ENCODE measurements at regions not wholly inside any gene's neighbourhood (a gene's known extent, or its start where the extent isn't known, plus 50 kb on each side); places are given as distances from the start of the nearest gene placed in this dataset.

DNA sequence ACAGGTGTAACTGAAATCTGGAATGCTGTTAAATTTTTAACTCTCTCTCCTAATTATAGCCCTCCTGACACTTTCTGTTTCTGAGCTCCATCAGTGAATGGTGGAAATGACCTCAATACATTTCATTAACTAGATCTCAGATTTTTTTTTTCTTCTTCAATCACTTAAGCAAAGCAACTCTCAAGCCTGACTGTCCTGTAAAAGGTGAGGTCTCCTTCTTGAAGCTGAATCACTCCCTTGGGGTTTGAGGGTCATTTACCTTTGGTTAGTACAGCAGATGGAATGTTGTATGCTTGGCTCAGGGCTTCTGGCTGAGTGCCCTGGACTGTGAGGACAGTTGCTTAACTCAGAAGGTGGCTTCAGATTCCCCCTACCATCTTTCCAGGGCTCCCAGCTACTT, 518.7 kb downstream of the PTPRC start:
- ChIA-PET POLR2A (no interaction called here), CTCF (interaction anchor here (0.6 kb wide), 1 partner anchor 184 kb away, joined by 3 read pairs; no protein-coding TSS in a partner anchor)
- TF ChIP-seq, protein P1, sequence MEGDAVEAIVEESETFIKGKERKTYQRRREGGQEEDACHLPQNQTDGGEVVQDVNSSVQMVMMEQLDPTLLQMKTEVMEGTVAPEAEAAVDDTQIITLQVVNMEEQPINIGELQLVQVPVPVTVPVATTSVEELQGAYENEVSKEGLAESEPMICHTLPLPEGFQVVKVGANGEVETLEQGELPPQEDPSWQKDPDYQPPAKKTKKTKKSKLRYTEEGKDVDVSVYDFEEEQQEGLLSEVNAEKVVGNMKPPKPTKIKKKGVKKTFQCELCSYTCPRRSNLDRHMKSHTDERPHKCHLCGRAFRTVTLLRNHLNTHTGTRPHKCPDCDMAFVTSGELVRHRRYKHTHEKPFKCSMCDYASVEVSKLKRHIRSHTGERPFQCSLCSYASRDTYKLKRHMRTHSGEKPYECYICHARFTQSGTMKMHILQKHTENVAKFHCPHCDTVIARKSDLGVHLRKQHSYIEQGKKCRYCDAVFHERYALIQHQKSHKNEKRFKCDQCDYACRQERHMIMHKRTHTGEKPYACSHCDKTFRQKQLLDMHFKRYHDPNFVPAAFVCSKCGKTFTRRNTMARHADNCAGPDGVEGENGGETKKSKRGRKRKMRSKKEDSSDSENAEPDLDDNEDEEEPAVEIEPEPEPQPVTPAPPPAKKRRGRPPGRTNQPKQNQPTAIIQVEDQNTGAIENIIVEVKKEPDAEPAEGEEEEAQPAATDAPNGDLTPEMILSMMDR (IDR thresholded peaks at IDR 0.05) = no peak
- TF ChIP-seq, protein P2, sequence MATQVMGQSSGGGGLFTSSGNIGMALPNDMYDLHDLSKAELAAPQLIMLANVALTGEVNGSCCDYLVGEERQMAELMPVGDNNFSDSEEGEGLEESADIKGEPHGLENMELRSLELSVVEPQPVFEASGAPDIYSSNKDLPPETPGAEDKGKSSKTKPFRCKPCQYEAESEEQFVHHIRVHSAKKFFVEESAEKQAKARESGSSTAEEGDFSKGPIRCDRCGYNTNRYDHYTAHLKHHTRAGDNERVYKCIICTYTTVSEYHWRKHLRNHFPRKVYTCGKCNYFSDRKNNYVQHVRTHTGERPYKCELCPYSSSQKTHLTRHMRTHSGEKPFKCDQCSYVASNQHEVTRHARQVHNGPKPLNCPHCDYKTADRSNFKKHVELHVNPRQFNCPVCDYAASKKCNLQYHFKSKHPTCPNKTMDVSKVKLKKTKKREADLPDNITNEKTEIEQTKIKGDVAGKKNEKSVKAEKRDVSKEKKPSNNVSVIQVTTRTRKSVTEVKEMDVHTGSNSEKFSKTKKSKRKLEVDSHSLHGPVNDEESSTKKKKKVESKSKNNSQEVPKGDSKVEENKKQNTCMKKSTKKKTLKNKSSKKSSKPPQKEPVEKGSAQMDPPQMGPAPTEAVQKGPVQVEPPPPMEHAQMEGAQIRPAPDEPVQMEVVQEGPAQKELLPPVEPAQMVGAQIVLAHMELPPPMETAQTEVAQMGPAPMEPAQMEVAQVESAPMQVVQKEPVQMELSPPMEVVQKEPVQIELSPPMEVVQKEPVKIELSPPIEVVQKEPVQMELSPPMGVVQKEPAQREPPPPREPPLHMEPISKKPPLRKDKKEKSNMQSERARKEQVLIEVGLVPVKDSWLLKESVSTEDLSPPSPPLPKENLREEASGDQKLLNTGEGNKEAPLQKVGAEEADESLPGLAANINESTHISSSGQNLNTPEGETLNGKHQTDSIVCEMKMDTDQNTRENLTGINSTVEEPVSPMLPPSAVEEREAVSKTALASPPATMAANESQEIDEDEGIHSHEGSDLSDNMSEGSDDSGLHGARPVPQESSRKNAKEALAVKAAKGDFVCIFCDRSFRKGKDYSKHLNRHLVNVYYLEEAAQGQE (IDR thresholded peaks at IDR 0.05; ENCODE audit: insufficient read depth in 1 of 2, low read depth in 2 of 2, low read length in 1 of 2) = no peak
- TF ChIP-seq SIN3A (IDR thresholded peaks at IDR 0.05; ENCODE audit: borderline replicate concordance, insufficient read depth, low read depth, low read length) (no peak), POLR2AphosphoS5 (IDR thresholded peaks at IDR 0.05; ENCODE audit: low read depth, low read length) (no peak), TCF7L2 (IDR thresholded peaks at IDR 0.05; ENCODE audit: low read depth, low read length) (no peak)
- no peak overlapping the region for H3K4me3 ChIP-seq (ENCODE audit: low read depth in 2 of 2, low read length in 2 of 2)
- H3K36me3 ChIP-seq (ENCODE audit: control insufficient read depth, insufficient read depth, low read length) = no peaks in the 10 kb centered on the region
- in situ Hi-C loops (cut with HindIII; ENCODE audit: low pct_unique_long_range_greater_than_20kb, low sequenced_read_pairs) = no loop called here
- H3K4me1 ChIP-seq (ENCODE audit: control insufficient read depth, insufficient read depth, low read length) = no peaks in the 10 kb centered on the region
- no peaks in the 10 kb centered on the region for H3K9me3 ChIP-seq (ENCODE audit: control insufficient read depth, insufficient read depth, low read depth, low read length)
- H3K27ac ChIP-seq (ENCODE audit: low read length) = no peak overlapping the region
- H3K27me3 ChIP-seq (ENCODE audit: control insufficient read depth, insufficient read depth, low read length) = no peaks in the 10 kb centered on the region
- intact Hi-C loops (cut with micrococcal nuclease; ENCODE audit: unreplicated experiment) = no loop called here
- ATAC-seq (no peak), DNase-seq (ENCODE audit: low read depth, low spot score) (no peak)
- no TSS peak for BruUV-seq (replicated peaks)

DNA sequence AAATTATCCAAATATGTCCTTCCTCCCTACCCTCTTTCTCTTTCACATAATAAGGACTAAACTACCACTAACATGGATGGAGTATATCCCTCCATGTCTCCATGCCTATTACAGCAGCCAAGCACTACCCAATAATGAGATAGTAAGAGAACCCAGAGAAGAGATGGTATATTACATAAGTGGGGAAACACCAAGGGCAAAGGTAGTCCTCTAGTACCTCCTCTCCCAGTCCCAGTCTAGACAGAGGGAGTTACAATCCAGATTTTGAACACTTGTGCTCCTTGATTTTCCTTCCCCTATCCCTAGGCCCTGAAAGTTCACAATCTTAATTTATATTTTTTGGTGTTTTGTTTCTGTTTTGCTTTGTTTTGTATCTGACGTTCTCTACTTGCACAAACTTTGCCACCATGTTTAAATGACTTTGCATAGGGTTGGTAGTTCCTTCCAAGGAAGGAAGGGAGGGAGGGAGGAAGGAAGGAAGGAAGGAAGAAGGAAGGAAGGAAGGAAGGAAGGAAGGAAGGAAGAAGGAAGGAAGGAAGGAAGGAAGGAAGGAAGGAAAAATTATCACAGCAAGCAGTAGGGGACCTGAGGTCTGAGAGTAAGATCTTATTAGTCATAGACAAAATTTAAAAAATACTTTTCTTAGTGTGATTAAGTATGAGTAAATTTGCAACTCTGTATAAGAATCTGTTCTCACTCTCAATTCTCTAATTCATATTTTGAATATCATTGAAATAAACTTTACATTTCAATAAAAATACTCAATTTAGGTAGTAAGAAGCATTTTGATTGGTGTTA, 521.9 kb downstream of the PTPRC start:
- Histone ChIP-seq H3K4me1 (ENCODE audit: control insufficient read depth, insufficient read depth, low read length) (no peaks in the 10 kb centered on the region), H3K27me3 (ENCODE audit: control insufficient read depth, insufficient read depth, low read length) (no peaks in the 10 kb centered on the region), H3K9me3 (ENCODE audit: control insufficient read depth, insufficient read depth, low read depth, low read length) (no peaks in the 10 kb centered on the region), H3K36me3 (ENCODE audit: control insufficient read depth, insufficient read depth, low read length) (no peaks in the 10 kb centered on the region), H3K27ac (ENCODE audit: low read length) (no peak overlapping the region), H3K4me3 (ENCODE audit: low read depth in 2 of 2, low read length in 2 of 2) (no peak overlapping the region)
- TF ChIP-seq POLR2AphosphoS5 (IDR thresholded peaks at IDR 0.05; ENCODE audit: low read depth, low read length) = no peak
- no peak for TF ChIP-seq SIN3A (IDR thresholded peaks at IDR 0.05; ENCODE audit: borderline replicate concordance, insufficient read depth, low read depth, low read length)
- TF ChIP-seq, protein P2 (IDR thresholded peaks at IDR 0.05; ENCODE audit: insufficient read depth in 1 of 2, low read depth in 2 of 2, low read length in 1 of 2) = no peak
- TF ChIP-seq TCF7L2 (IDR thresholded peaks at IDR 0.05; ENCODE audit: low read depth, low read length) = no peak
- TF ChIP-seq, protein P1 (IDR thresholded peaks at IDR 0.05) = no peak
- intact Hi-C loops (cut with micrococcal nuclease; ENCODE audit: unreplicated experiment) = no loop called here
- BruUV-seq (replicated peaks) = no TSS peak
- in situ Hi-C loops (cut with HindIII; ENCODE audit: low pct_unique_long_range_greater_than_20kb, low sequenced_read_pairs) = no loop called here
- ATAC-seq (no peak), DNase-seq (ENCODE audit: low read depth, low spot score) (no peak)
- ChIA-PET CTCF (no interaction called here), POLR2A (no interaction called here)
